ENCODE measurements at regions not wholly inside any gene's neighbourhood (a gene's known extent, or its start where the extent isn't known, plus 50 kb on each side); places are given as distances from the start of the nearest gene placed in this dataset.
"Not testable (repeated sequence)": the region's sequence is repeated elsewhere in the genome, so short reads cannot be mapped to it uniquely, and the experiment has no call there.

DNA sequence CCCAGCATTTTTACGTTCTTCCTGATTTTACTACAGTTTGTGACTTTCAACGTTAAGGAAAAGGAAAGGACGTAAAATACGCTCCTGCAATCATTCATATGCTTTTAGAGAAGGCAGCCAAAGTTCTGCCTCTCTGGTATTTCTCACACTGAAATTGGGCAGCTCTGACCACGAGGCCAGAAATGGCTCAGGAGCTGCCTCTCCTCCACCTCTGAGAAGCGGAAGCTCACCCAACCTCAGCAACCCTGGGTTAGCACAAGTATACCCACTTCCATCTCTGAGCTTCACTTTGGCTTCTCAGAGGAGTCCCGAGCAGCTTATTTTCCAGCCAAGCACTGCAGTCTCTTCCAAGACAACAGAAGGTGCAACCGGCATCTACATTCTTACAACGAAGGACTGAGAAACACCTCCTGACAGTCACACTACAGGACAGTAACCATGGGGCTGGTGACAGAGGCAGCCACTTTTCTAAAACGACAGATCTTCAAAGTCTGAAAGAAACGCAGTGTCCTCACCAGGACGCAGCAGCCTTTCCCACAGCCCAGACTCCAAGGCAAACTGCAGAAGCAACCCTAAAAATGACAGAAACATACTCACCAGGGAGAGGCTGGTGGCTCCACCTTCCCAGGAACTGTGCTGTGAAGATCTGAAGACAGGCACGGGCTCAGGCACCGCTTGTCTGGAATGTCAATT, 373.7 kb downstream of the BCL2L11 start:
- not testable (repeated sequence) for DNase-seq; H3K27ac ChIP-seq (ENCODE audit: low read length); H3K27me3 ChIP-seq (ENCODE audit: control insufficient read depth, insufficient read depth, low read length); H3K36me3 ChIP-seq (ENCODE audit: control insufficient read depth, insufficient read depth, low read length); H3K4me3 ChIP-seq (ENCODE audit: low read length); H3K4me1 ChIP-seq (ENCODE audit: control insufficient read depth, insufficient read depth, low read length); H3K9me3 ChIP-seq (ENCODE audit: control insufficient read depth, low read depth, low read length)
- no CpG with 5 or more reads among the region's 14 CpGs for WGBS (ENCODE audit: insufficient coverage, low lambda C conversion rate)

DNA sequence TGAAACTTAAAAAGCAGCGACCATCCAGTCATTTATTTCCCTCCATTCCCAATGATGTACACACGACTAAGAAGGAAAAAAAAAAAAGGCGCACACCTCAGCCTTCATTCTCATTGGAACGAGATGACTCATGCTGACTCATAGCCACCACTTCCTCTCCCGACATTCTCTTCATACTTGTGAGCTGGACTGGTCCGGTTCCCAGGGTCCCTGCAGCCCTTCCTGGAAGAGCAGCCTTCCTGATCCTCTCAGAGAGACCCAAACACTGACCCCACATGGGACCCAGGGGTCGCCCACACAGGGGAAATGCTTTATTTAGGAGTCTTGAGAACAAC, 374.2 kb downstream of the BCL2L11 start:
- DNase-seq; H3K4me1 ChIP-seq (ENCODE audit: control insufficient read depth, insufficient read depth, low read length); H3K27ac ChIP-seq (ENCODE audit: low read length); H3K4me3 ChIP-seq (ENCODE audit: low read length); H3K27me3 ChIP-seq (ENCODE audit: control insufficient read depth, insufficient read depth, low read length); H3K36me3 ChIP-seq (ENCODE audit: control insufficient read depth, insufficient read depth, low read length); H3K9me3 ChIP-seq (ENCODE audit: control insufficient read depth, low read depth, low read length): not testable (repeated sequence)
- no CpG with 5 or more reads among the region's 7 CpGs for WGBS (ENCODE audit: insufficient coverage, low lambda C conversion rate)

DNA sequence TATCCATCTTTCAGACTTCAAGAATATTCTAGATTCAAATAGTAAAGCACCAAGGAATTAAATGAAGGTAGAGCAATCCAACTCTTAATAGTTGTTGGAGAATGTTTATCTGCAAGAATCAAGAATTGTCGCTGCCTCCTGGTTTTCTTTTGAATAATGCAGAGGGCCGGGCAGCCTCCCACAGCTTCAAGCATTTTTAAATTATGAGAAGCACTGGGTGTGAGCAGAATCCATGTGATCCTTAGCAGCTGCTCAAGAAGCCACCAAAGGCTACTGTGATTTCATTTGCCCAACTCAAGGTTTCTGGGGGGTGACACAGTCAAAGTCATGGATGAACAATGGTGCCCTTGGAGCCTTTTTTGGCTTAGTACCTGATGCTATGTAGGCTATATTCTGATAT, 374.9 kb downstream of the BCL2L11 start:
- H3K27me3 ChIP-seq (ENCODE audit: control insufficient read depth, insufficient read depth, low read length); H3K27ac ChIP-seq (ENCODE audit: low read length); H3K36me3 ChIP-seq (ENCODE audit: control insufficient read depth, insufficient read depth, low read length); H3K9me3 ChIP-seq (ENCODE audit: control insufficient read depth, low read depth, low read length); DNase-seq; H3K4me3 ChIP-seq (ENCODE audit: low read length); H3K4me1 ChIP-seq (ENCODE audit: control insufficient read depth, insufficient read depth, low read length): not testable (repeated sequence)
- no CpG with 5 or more reads among the region's 2 CpGs for WGBS (ENCODE audit: insufficient coverage, low lambda C conversion rate)

DNA sequence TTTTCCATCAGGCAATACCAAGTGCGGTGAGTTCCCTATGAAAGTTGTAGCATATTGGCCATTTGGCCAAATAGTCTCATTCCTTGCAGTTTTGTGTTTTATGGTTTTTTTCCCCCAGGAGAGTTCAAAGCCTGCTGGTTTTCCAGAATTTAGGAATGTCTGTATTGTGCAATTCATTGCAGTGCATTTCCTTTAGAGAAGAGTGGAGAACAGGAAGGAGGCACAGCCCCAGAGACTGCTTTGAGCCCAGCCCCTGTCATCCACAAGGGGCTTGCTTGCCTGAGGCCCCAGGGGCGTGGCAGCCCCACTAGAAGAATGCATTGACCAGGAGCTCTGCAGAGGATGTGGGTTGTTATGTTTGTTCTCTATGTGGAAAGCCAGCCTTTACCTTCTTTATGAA, 375.5 kb downstream of the BCL2L11 start:
- not testable (repeated sequence) for H3K4me1 ChIP-seq (ENCODE audit: control insufficient read depth, insufficient read depth, low read length); H3K4me3 ChIP-seq (ENCODE audit: low read length); DNase-seq; H3K36me3 ChIP-seq (ENCODE audit: control insufficient read depth, insufficient read depth, low read length); H3K9me3 ChIP-seq (ENCODE audit: control insufficient read depth, low read depth, low read length); H3K27me3 ChIP-seq (ENCODE audit: control insufficient read depth, insufficient read depth, low read length); H3K27ac ChIP-seq (ENCODE audit: low read length)
- no CpG with 5 or more reads among the region's 2 CpGs for WGBS (ENCODE audit: insufficient coverage, low lambda C conversion rate)

DNA sequence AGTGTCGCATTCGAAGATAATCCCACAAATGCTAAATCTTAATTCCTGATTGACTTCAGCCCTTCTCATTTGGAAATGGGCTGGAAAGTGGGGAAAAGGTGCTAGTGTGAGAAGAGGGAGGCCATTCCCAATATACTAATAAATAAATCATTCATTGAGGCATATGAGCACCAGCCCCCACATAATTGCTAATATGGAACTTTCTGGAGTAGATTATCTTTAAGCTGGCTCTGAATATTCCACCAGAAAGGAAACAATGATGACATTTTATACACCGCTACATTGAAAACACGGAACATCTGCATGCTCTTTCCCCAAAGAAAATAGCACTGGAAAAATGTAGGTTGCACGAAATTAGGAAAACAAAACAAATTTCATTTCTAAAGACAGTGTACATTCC, 376.1 kb downstream of the BCL2L11 start:
- H3K36me3 ChIP-seq (ENCODE audit: control insufficient read depth, insufficient read depth, low read length); DNase-seq; H3K27me3 ChIP-seq (ENCODE audit: control insufficient read depth, insufficient read depth, low read length); H3K9me3 ChIP-seq (ENCODE audit: control insufficient read depth, low read depth, low read length); H3K27ac ChIP-seq (ENCODE audit: low read length); H3K4me1 ChIP-seq (ENCODE audit: control insufficient read depth, insufficient read depth, low read length); H3K4me3 ChIP-seq (ENCODE audit: low read length): not testable (repeated sequence)
- no CpG with 5 or more reads among the region's 5 CpGs for WGBS (ENCODE audit: insufficient coverage, low lambda C conversion rate)

DNA sequence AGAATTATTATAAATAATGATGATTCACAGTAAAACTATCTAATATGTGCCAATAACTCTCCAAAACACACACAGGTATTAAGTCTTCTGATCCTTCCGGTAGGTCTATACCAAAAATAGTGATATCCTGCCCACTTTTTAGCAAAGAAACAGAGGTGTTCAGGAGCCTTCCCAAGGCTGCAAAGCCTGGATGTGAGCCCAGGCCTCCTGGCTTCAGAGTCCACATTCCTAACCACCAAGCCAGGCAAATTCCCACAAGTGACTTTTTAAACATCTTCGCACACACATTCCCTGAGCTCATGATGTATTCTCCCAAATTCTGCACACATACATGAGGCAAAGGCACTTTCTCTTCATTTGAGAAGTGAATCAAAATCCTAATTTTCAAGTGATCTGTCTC, 376.6 kb downstream of the BCL2L11 start:
- H3K4me1 ChIP-seq (ENCODE audit: control insufficient read depth, insufficient read depth, low read length); H3K27me3 ChIP-seq (ENCODE audit: control insufficient read depth, insufficient read depth, low read length); H3K36me3 ChIP-seq (ENCODE audit: control insufficient read depth, insufficient read depth, low read length); H3K27ac ChIP-seq (ENCODE audit: low read length); H3K9me3 ChIP-seq (ENCODE audit: control insufficient read depth, low read depth, low read length); H3K4me3 ChIP-seq (ENCODE audit: low read length); DNase-seq: not testable (repeated sequence)
- no CpG with 5 or more reads among the region's 2 CpGs for WGBS (ENCODE audit: insufficient coverage, low lambda C conversion rate)

DNA sequence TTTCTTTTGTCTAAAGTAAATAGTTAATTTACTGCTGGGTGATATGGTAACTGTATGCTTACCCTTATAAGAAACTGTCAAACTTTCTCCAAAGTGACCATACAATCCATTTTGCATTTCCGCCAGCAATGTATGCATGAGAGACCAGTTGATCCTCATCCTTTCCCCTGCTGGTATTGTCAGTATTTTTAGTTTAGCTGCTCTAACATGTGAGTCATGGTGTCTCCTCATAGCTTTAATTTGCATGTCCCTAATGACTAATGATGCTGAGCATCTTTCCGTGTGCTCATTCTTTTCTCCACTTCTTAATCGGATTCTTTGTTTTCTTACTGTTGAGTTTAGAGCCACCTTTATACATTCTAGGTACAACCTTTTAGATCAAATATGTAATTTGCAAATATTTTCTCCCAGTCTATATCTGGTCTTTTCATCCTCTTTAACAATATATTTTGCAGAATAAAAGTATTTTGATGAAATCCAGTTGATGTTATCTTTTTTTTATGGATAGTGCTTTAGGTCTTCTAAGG, 379.9 kb downstream of the BCL2L11 start:
- 80% methylated on average over 1 of the region's 3 CpGs for WGBS (ENCODE audit: insufficient coverage, low lambda C conversion rate)
- not testable (repeated sequence) for H3K27ac ChIP-seq (ENCODE audit: low read length); H3K4me1 ChIP-seq (ENCODE audit: control insufficient read depth, insufficient read depth, low read length); DNase-seq; H3K9me3 ChIP-seq (ENCODE audit: control insufficient read depth, low read depth, low read length); H3K4me3 ChIP-seq (ENCODE audit: low read length); H3K36me3 ChIP-seq (ENCODE audit: control insufficient read depth, insufficient read depth, low read length); H3K27me3 ChIP-seq (ENCODE audit: control insufficient read depth, insufficient read depth, low read length)

DNA sequence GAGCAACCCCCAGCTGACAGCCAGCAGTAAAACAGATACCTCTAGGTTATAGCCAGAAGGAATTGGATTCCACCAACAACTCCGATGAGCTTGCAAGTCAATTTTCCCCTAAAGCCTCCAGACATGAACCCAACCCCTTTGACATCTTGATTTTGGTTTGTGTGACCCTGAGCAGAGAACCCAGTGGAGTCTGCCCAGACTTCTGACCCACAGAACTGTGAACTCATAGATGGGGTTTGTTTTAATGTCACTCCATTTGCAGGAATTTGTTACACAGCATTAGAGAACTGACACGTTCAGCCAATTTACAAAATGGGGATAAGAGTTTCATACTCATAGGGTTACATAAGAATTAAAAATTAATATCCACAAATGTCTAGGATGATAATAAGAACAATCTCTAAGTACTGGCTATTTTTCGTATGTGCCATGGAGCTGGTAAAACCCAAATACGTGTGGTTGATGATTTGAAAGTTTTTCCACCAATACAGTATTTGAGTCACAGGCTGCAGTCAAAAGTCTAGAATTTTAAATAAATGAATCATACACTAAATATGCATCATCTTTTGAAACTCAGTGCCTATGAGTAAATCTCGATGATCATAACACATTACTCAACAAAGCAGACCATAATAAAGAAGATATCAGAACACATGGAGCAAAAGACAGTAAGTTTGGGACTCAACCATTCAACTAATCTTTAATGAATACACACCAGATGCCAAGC, 380.0 kb downstream of the ANAPC1 start:
- WGBS (ENCODE audit: insufficient coverage, low lambda C conversion rate), result no CpG with 5 or more reads among the region's 5 CpGs
- H3K9me3 ChIP-seq (ENCODE audit: control insufficient read depth, low read depth, low read length); H3K27me3 ChIP-seq (ENCODE audit: control insufficient read depth, insufficient read depth, low read length); H3K4me3 ChIP-seq (ENCODE audit: low read length); H3K4me1 ChIP-seq (ENCODE audit: control insufficient read depth, insufficient read depth, low read length); H3K36me3 ChIP-seq (ENCODE audit: control insufficient read depth, insufficient read depth, low read length); H3K27ac ChIP-seq (ENCODE audit: low read length); DNase-seq: not testable (repeated sequence)

DNA sequence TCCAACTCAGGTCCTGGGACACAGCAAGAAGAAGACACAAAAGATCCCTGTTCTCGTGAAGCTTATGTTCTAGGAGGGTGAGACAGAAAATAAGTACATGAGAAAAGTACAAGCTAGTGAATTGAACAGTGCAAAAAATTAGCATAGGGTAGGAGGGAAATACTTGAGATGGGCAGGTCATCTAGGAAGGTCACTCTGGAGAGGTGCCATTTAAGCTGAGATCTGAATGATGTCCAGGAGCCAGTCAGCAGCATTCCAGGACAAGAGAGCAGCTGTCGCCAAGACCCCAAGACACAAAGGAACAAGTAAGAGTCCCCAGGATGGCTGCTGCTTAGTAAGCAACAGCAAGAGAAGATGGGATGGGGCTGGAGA, 379.4 kb downstream of the ANAPC1 start:
- not testable (repeated sequence) for DNase-seq; H3K4me3 ChIP-seq (ENCODE audit: low read length); H3K36me3 ChIP-seq (ENCODE audit: control insufficient read depth, insufficient read depth, low read length); H3K27ac ChIP-seq (ENCODE audit: low read length); H3K9me3 ChIP-seq (ENCODE audit: control insufficient read depth, low read depth, low read length); H3K4me1 ChIP-seq (ENCODE audit: control insufficient read depth, insufficient read depth, low read length); H3K27me3 ChIP-seq (ENCODE audit: control insufficient read depth, insufficient read depth, low read length)
- 71% methylated on average over 1 of the region's 2 CpGs for WGBS (ENCODE audit: insufficient coverage, low lambda C conversion rate)

DNA sequence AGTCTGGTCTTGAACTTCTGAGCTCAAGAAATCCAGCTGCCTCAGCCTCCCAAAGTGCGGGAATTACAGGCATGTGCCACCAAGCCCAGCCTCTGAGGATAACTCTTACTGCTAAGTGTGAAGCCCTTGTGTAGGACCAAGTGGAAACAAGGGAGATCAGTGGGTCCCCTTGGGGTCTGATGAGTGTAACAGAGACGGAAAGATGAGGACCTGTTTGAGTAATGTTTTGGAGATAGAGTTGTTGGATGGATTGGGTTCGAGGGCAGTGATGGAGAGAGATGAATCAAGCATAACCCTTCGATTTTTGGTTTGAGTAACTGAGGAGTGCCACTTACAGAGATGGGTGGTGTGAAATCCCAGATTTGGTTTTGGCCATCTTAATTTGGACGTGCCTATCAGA, 378.7 kb downstream of the ANAPC1 start:
- no CpG with 5 or more reads among the region's 5 CpGs for WGBS (ENCODE audit: insufficient coverage, low lambda C conversion rate)
- not testable (repeated sequence) for H3K36me3 ChIP-seq (ENCODE audit: control insufficient read depth, insufficient read depth, low read length); H3K4me1 ChIP-seq (ENCODE audit: control insufficient read depth, insufficient read depth, low read length); DNase-seq; H3K9me3 ChIP-seq (ENCODE audit: control insufficient read depth, low read depth, low read length); H3K4me3 ChIP-seq (ENCODE audit: low read length); H3K27ac ChIP-seq (ENCODE audit: low read length); H3K27me3 ChIP-seq (ENCODE audit: control insufficient read depth, insufficient read depth, low read length)

DNA sequence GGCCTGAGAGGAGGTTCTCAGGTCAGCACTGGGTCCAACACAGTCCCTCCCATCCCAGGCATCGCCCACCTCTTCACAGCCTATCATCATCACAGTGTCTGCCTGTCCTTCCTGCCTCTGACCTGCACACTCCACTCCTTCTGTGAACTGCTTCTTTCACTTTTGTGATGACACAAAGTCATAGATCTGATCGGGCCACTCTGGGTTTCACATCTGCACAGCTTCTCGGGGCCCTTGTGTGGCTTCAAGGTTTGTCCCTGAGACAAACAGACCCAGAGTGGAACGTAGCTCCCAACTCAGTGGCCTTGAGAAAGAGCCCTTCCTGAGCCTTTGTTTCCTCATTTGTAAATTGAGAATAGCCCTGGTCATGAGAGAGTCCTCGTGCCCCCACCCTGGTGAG, 377.1 kb downstream of the ANAPC1 start:
- not testable (repeated sequence) for DNase-seq; H3K4me1 ChIP-seq (ENCODE audit: control insufficient read depth, insufficient read depth, low read length); H3K9me3 ChIP-seq (ENCODE audit: control insufficient read depth, low read depth, low read length); H3K36me3 ChIP-seq (ENCODE audit: control insufficient read depth, insufficient read depth, low read length); H3K27ac ChIP-seq (ENCODE audit: low read length); H3K4me3 ChIP-seq (ENCODE audit: low read length); H3K27me3 ChIP-seq (ENCODE audit: control insufficient read depth, insufficient read depth, low read length)
- no CpG with 5 or more reads among the region's 5 CpGs for WGBS (ENCODE audit: insufficient coverage, low lambda C conversion rate)
